HG03097 (cell line): ENCODE measurements at regions not wholly inside any gene's neighbourhood (a gene's known extent, or its start where the extent isn't known, plus 50 kb on each side); places are given as distances from the start of the nearest gene placed in this dataset.
"Not testable (repeated sequence)": the region's sequence is repeated elsewhere in the genome, so short reads cannot be mapped to it uniquely, and the experiment has no call there.

ENCODE experiments used
- ATAC-seq: cut with Tn5 transposase; IDR thresholded peaks from one replicate; pipeline ENCODE4 v1.9.1; 2021; ENCODE audit not compliant: unreplicated experiment, low FRiP score

DNA sequence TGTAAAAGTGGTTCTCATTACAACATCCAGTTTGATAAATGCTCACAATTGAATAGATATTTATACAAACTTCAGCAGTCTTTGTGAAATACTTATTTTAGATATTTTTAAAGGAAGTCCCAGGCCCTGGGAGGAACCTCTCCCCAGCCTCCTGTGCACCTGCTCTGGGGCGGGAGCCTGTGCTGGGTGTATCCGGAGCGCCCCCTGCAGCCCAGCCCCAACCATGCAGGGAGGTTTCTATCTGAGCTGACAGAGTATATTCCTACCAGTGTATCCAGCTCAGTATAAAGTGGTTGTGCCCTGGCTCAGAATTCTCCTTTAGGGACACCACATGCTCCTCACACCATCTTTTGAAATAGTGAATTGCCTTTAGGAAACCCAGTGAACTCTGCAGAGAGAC, 851.8 kb downstream of the TMEM121 start:
- no peak for ATAC-seq

GRCh38 chr14:106380740-106381139, 854.4 kb downstream of the TMEM121 start:
- ATAC-seq, result no peak

DNA sequence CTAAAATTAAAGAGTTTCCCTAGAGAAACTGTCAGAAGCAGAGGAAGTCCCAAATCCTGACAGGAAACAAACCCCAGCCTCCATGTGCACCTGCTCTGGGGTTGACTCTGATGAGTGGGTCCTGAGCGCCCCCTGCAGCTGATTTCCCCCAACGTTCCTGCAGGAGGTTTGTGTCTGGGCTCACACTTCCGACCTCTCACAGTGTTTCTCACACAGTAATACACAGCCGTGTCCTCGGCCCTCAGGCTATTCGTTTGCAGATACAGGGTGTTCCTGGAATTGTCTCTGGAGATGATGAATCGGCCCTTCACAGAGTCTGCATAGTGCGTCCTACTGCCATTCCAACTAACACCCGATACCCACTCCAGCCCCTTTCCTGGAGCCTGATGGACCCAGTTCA, 862.8 kb downstream of the TMEM121 start:
- ATAC-seq, result not testable (repeated sequence)

DNA sequence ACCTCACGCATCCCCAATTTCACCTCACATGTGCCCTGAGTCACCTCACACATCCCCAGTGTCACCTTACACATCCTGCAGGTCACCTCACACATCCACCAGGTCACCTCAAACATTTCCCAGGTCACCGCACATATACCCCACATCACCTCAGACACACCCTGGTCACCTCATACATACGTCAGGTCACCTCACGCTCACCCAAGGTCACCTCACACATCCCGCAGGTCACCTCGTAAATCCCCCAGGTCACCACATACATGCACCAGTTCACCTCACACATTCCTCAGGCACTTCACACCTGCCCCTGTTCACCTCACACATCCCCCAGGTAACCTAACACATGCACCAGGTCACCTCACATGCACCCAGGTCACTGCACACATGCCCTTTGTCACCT, 864.0 kb downstream of the TMEM121 start:
- no peak for ATAC-seq

GRCh38 chr14:106390947-106391346, 864.6 kb downstream of the TMEM121 start:
- no peak for ATAC-seq

GRCh38 chr14:106393742-106394141, 867.4 kb downstream of the TMEM121 start:
- ATAC-seq, result no peak

DNA sequence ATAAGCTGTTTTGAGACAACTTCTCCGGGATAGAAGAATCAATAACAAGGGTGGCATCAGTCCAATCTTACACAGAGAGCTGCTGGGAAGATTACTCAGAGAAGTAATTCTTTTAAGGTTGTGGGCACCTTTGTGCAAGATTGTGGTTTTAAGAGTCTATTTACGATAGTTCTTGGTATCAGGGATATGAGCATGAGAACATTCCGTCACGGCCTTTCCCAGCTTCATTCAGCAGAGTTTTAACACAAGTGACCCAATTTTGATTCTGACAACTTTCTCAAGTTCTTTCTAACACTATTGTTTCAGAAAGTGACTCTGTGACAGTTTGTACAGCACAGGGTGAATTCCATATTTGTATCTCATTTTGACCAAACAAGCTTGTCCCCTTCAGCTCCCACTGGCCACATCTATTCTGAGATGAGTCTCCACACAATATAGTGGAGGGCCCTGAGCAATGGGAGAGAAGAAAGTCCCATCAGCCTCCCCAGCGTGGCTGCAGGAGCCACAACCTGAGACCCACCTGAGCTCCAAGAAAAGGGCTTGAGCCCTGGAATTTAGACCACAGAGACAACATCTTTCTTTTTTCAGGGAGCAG, 869.2 kb downstream of the TMEM121 start:
- ATAC-seq, result no peak

- no peak for ATAC-seq
These were observed 870.6 kb downstream of the TMEM121 start for GRCh38 chr14:106396999-106397398.

GRCh38 chr14:106398931-106399331, 872.5 kb downstream of the TMEM121 start:
- not testable (repeated sequence) for ATAC-seq

DNA sequence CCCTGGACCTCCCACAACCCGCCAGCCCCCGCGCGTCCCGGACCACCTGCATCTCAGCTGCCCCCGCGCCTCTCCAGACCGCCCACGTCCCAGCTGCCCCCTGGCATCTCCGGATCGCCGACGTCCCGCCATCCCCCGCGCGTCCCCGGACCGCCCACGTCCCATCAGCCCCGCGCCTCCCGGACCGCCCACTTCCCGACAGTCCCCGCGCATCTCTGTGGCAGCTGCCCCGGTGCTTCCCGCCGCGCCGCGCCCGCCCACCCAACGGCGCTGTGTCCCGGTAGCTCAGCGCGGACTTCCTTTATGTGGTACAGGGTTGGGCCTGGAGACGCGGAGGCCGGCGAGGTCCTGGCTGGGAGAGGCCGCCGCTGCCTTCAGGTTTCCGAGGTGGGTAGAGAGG, 874.9 kb downstream of the TMEM121 start:
- not testable (repeated sequence) for ATAC-seq

- ATAC-seq, result not testable (repeated sequence)
These were observed 883.8 kb downstream of the TMEM121 start for GRCh38 chr14:106410229-106410628.

DNA sequence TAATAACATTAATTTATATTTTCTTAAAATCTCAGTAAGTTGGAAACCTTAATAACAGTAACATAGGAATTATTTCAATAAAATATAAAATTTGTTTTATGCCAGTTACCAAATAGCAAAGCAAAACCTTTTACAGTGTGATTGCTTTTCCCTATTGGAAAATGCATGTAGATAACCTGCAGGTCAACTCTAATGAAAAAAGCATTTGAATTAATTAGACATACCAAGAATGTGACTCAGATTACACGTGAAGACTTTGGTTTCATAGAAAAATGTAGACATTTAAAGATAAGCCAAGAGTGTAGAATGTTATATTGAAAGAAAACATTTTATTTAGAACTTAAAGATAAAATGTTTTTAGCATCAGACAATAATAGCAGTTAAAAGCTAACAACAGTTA, 888.1 kb downstream of the TMEM121 start:
- no peak for ATAC-seq

GRCh38 chr14:106417224-106418049, 891.1 kb downstream of the TMEM121 start:
- ATAC-seq, result peak; percentile 85

DNA sequence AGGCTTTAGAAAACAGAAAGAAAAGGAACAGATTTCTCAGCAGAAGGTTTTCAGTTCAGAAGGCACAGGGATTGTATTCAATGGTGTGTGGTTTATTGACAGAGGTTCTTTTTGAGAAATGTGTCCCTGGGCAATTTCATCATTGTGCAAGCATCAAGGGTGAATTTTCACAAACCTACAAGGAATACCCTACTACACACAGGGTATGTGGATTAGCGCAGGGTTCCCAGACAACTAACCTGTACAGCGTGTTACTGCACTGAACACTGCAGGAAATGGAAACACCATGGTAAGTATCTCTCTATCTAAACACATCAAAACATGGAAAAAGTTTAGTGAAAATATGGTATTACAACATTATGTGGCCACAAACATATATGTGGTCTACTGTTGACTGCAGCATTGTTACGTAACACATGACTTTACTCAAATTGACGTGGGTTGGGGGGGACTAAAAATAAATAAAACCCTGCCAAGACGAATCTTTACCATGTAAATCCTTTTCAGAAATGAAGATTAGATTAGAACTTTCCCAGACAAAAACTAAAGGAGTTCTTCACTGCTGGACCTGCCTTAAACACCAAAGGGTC, 893.1 kb downstream of the TMEM121 start:
- no peak for ATAC-seq

DNA sequence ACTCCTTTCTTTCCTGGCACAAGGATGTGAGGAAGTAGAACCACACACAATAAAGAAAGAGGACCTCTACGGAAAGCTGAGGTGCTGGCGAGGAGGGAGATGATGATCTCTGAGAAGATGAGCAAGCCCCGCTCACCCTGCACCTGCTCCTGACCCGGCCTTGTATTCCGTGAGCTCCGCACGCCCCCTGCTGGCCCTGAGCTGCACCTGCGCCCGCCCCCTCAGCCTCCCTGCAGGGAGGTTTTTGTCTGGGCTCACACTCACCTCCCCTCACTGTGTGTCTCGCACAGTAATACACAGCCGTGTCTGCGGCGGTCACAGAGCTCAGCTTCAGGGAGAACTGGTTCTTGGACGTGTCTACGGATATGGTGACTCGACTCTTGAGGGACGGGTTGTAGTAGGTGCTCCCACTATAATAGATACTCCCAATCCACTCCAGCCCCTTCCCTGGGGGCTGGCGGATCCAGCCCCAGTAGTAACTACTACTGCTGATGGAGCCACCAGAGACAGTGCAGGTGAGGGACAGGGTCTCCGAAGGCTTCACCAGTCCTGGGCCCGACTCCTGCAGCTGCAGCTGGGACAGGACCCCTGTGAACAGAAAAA, 895.1 kb downstream of the TMEM121 start:
- ATAC-seq, result not testable (repeated sequence)

GRCh38 chr14:106422066-106422465, 895.7 kb downstream of the TMEM121 start:
- ATAC-seq, result no peak

DNA sequence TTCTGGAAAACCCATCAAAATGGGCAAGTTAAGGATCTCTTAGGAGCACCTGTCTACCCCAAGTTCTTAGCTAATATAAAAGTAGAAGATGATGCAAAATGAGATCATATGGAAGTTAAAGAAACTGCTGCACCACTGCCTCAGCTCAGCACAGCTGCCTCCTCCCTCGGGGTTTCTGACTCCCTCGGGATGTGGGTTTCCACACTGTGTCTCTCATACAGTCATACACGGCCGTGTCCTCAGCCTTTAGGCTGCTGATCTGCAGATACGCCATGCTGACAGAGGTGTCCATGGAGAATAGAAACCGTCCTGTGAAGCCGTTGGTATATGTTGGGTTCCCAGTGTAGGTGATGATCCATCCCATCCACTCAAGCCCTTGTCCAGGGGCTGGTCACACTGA, 898.8 kb downstream of the TMEM121 start:
- ATAC-seq, result not testable (repeated sequence)

GRCh38 chr14:106436310-106436905, 910.0 kb downstream of the TMEM121 start:
- no peak for ATAC-seq

DNA sequence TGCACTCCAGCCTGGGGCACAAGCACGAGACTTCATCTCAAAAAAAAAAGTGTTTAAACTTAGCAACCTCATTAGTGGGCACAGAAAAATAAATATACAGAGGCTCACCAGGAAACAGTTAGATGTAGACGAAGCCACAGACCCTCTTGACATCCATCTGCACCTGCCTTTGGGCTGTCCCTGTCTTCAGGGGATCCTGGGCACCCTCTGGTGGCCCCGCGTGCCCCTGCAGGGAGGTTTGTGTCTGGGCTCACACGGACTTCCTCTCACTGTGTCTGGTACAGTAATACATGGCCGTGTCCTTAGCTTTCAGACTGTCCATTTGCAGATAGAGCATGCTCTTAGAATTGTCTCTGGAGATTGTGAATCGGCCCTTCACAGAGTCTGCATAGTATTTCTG, 916.5 kb downstream of the TMEM121 start:
- ATAC-seq, result no peak

DNA sequence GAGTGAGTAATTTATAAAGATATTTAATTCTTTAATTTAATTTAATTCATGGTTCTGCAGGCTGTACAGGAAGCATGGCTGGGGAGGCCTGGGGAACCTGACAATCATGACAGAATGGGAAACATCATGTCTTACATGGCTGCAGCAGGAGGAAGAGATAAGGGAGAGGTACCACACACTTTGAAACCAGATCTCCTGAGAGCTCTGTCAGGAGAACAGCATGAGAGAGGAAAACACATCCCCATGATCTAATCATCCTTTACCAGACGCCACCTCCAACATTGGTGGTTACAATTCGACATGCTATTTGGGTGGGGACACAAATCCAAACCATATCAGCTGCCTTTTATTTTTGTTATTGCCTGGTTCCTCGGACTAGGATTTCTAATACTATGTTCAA, 928.6 kb downstream of the TMEM121 start:
- no peak for ATAC-seq
